ENCODE measurements at regions not wholly inside any gene's neighbourhood (a gene's known extent, or its start where the extent isn't known, plus 50 kb on each side); places are given as distances from the start of the nearest gene placed in this dataset.

DNA sequence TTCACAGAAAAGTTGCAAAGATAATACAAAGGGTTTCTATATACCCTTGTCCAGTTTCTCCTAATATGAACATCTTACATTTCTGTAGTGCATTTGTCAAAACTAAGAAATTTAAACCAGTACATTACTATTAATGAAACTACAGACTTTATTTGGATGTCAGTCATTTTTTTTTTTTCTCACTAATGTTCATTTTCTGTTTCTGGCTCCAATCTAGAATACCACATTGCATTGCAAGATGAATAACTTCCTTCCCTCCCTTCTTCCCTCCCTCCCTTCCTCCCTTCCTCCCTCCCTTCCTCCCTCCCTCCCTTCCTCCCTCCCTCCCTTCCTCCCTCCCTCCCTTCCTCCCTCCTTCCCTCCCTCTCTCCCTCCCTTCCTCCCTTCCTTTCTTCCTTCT lies 509.2 kb upstream of the MCTP2 start:
- no peaks in the 10 kb centered on the region for H3K36me3 Mint-ChIP-seq

More for the DNA sequence above, 509.2 kb upstream of the MCTP2 start:
- TF ChIP-seq NFATC4 (CRISPR knock-in tag; IDR thresholded peaks at IDR 0.05) = no peak
- TF ChIP-seq, protein P1, sequence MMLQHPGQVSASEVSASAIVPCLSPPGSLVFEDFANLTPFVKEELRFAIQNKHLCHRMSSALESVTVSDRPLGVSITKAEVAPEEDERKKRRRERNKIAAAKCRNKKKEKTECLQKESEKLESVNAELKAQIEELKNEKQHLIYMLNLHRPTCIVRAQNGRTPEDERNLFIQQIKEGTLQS (CRISPR knock-in tag; conservative IDR thresholded peaks at IDR 0.05) = no peak
- no peak for TF ChIP-seq JAZF1 (CRISPR knock-in tag; IDR thresholded peaks at IDR 0.05)
- TF ChIP-seq HMGXB4 (CRISPR knock-in tag; IDR thresholded peaks at IDR 0.05) = no peak
- TF ChIP-seq FOXP4 (CRISPR knock-in tag; IDR thresholded peaks at IDR 0.05) = no peak
- TF ChIP-seq ZNF138 (CRISPR knock-in tag; conservative IDR thresholded peaks at IDR 0.05) = no peak
- no peak for TF ChIP-seq JUN (CRISPR knock-in tag; IDR thresholded peaks at IDR 0.05)
- no peak for TF ChIP-seq TCF7 (CRISPR knock-in tag; IDR thresholded peaks at IDR 0.05; ENCODE audit: low read depth)
- TF ChIP-seq, protein P2, sequence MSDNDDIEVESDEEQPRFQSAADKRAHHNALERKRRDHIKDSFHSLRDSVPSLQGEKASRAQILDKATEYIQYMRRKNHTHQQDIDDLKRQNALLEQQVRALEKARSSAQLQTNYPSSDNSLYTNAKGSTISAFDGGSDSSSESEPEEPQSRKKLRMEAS (CRISPR knock-in tag; IDR thresholded peaks at IDR 0.05) = no peak
- TF ChIP-seq TEAD4 (CRISPR knock-in tag; IDR thresholded peaks at IDR 0.05) = no peak
- no peak for TF ChIP-seq SMAD4 (CRISPR knock-in tag; IDR thresholded peaks at IDR 0.05)
- TF ChIP-seq MYBL2 (CRISPR knock-in tag; IDR thresholded peaks at IDR 0.05) = no peak
- no peak for TF ChIP-seq PRDM15 (CRISPR knock-in tag; IDR thresholded peaks at IDR 0.05)
- TF ChIP-seq ZNF671 (CRISPR knock-in tag; IDR thresholded peaks at IDR 0.05) = no peak
- TF ChIP-seq, protein P3, sequence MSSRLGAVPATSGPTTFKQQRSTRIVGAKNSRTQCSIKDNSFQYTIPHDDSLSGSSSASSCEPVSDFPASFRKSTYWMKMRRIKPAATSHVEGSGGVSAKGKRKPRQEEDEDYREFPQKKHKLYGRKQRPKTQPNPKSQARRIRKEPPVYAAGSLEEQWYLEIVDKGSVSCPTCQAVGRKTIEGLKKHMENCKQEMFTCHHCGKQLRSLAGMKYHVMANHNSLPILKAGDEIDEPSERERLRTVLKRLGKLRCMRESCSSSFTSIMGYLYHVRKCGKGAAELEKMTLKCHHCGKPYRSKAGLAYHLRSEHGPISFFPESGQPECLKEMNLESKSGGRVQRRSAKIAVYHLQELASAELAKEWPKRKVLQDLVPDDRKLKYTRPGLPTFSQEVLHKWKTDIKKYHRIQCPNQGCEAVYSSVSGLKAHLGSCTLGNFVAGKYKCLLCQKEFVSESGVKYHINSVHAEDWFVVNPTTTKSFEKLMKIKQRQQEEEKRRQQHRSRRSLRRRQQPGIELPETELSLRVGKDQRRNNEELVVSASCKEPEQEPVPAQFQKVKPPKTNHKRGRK (CRISPR knock-in tag; IDR thresholded peaks at IDR 0.05; ENCODE audit: borderline replicate concordance) = no peak
- TF ChIP-seq, protein P4, sequence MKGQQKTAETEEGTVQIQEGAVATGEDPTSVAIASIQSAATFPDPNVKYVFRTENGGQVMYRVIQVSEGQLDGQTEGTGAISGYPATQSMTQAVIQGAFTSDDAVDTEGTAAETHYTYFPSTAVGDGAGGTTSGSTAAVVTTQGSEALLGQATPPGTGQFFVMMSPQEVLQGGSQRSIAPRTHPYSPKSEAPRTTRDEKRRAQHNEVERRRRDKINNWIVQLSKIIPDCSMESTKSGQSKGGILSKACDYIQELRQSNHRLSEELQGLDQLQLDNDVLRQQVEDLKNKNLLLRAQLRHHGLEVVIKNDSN (CRISPR knock-in tag; IDR thresholded peaks at IDR 0.05) = no peak
- TF ChIP-seq, protein P5, sequence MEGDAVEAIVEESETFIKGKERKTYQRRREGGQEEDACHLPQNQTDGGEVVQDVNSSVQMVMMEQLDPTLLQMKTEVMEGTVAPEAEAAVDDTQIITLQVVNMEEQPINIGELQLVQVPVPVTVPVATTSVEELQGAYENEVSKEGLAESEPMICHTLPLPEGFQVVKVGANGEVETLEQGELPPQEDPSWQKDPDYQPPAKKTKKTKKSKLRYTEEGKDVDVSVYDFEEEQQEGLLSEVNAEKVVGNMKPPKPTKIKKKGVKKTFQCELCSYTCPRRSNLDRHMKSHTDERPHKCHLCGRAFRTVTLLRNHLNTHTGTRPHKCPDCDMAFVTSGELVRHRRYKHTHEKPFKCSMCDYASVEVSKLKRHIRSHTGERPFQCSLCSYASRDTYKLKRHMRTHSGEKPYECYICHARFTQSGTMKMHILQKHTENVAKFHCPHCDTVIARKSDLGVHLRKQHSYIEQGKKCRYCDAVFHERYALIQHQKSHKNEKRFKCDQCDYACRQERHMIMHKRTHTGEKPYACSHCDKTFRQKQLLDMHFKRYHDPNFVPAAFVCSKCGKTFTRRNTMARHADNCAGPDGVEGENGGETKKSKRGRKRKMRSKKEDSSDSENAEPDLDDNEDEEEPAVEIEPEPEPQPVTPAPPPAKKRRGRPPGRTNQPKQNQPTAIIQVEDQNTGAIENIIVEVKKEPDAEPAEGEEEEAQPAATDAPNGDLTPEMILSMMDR (IDR thresholded peaks at IDR 0.05) = no peak
- DNase-seq (ENCODE audit: low spot score) (no peak), ATAC-seq (no peak)
- H3K4me1 Mint-ChIP-seq = peaks cover 2% of the 10 kb centered on the region; the same call in 1 of the 2 replicates
- no peak overlapping the region for H3K27ac Mint-ChIP-seq
- ChIA-PET CTCF (no interaction called here), POLR2A (no interaction called here)
- H3K4me3 Mint-ChIP-seq = no peak overlapping the region
- H3K9me3 Mint-ChIP-seq = peaks cover 8% of the 10 kb centered on the region; the same call in 1 of the 2 replicates
- no peaks in the 10 kb centered on the region for H3K27me3 Mint-ChIP-seq (ENCODE audit: low read depth)
